GM21723 (cell line): ENCODE measurements at regions not wholly inside any gene's neighbourhood (a gene's known extent, or its start where the extent isn't known, plus 50 kb on each side); places are given as distances from the start of the nearest gene placed in this dataset.
"Not testable (repeated sequence)": the region's sequence is repeated elsewhere in the genome, so short reads cannot be mapped to it uniquely, and the experiment has no call there.

Experiments
- ATAC-seq: cut with Tn5 transposase; IDR thresholded peaks from one replicate; pipeline ENCODE4 v1.9.1; 2021; ENCODE audit warnings: mild to moderate bottlenecking, moderate library complexity; ENCODE audit not compliant: unreplicated experiment

GRCh38 chr14:82766123-82766522 is 1232.5 kb upstream of the SEL1L start:
- no peak for ATAC-seq

- ATAC-seq: no peak
Measured at GRCh38 chr14:82766996-82767395, 1233.3 kb upstream of the SEL1L start.

GRCh38 chr14:82776958-82777357 is 1243.3 kb upstream of the SEL1L start:
- no peak for ATAC-seq

GRCh38 chr14:82778008-82778590 is 1244.4 kb upstream of the SEL1L start:
- no peak for ATAC-seq

GRCh38 chr14:82778601-82779000 is 1244.9 kb upstream of the SEL1L start:
- ATAC-seq: no peak

- no peak for ATAC-seq
Measured at GRCh38 chr14:82779301-82779700, 1245.6 kb upstream of the SEL1L start.

GRCh38 chr14:82785756-82786482 is 1252.3 kb upstream of the SEL1L start:
- no peak for ATAC-seq

GRCh38 chr14:82786483-82786880 is 1252.8 kb upstream of the SEL1L start:
- ATAC-seq: no peak

- ATAC-seq: no peak
Measured at GRCh38 chr14:82796086-82796485, 1262.4 kb upstream of the SEL1L start.

GRCh38 chr14:82798276-82798675 is 1264.6 kb upstream of the SEL1L start:
- ATAC-seq: no peak

GRCh38 chr14:82805892-82806825 is 1272.5 kb upstream of the SEL1L start:
- no peak for ATAC-seq

- ATAC-seq: no peak
Measured at GRCh38 chr14:82811246-82811645, 1277.6 kb upstream of the SEL1L start.

GRCh38 chr14:82814339-82814738 is 1280.7 kb upstream of the SEL1L start:
- ATAC-seq: not testable (repeated sequence)

- no peak for ATAC-seq
Measured at GRCh38 chr14:82830596-82830995, 1296.9 kb upstream of the SEL1L start.

- ATAC-seq: no peak
Measured at GRCh38 chr14:82836256-82836950, 1302.8 kb upstream of the SEL1L start.

- no peak for ATAC-seq
Measured at GRCh38 chr14:82837611-82838140, 1304.0 kb upstream of the SEL1L start.

- ATAC-seq: no peak
Measured at GRCh38 chr14:82850576-82850975, 1316.9 kb upstream of the SEL1L start.

- no peak for ATAC-seq
Measured at GRCh38 chr14:82854131-82854530, 1320.5 kb upstream of the SEL1L start.

- ATAC-seq: no peak
Measured at GRCh38 chr14:82854901-82855300, 1321.2 kb upstream of the SEL1L start.

GRCh38 chr14:82855912-82856391 is 1322.3 kb upstream of the SEL1L start:
- no peak for ATAC-seq

- ATAC-seq: no peak
Measured at GRCh38 chr14:82861313-82861712, 1327.7 kb upstream of the SEL1L start.
